NT2/D1 (cell line): ENCODE measurements at regions not wholly inside any gene's neighbourhood (a gene's known extent, or its start where the extent isn't known, plus 50 kb on each side); places are given as distances from the start of the nearest gene placed in this dataset.

Experiments
- DNase-seq: peaks from one replicate; pipeline ENCODE4 v3.0.0-alpha.2; 2011; ENCODE audit warnings: low read depth, low spot score
- H3K27me3 ChIP-seq: 2 replicates; pipeline ENCODE4 v1.6.0; 2011; ENCODE audit warnings: mild to moderate bottlenecking; ENCODE audit not compliant: insufficient read length, insufficient read depth
- H3K36me3 ChIP-seq: 2 replicates; pipeline ENCODE4 v1.6.1; 2011; ENCODE audit warnings: mild to moderate bottlenecking, low read length, mixed read lengths; ENCODE audit not compliant: insufficient read depth, insufficient read length
- H3K4me1 ChIP-seq: 2 replicates; pipeline ENCODE4 v1.5.1; 2011; ENCODE audit not compliant: insufficient read depth, insufficient read length
- H3K4me3 ChIP-seq: 2 replicates; pipeline ENCODE4 v1.5.1; 2011; ENCODE audit warnings: low read depth; ENCODE audit not compliant: insufficient read length
- H3K9ac ChIP-seq: 2 replicates; pipeline ENCODE4 v1.6.0; 2011; ENCODE audit warnings: low read depth; ENCODE audit not compliant: insufficient read length
- H3K9me3 ChIP-seq: 2 replicates; pipeline ENCODE4 v1.5.1; 2011; ENCODE audit warnings: mild to moderate bottlenecking, low read length; ENCODE audit not compliant: insufficient read depth
- SUZ12 ChIP-seq: IDR thresholded peaks from 2 replicates; pipeline ENCODE4 v1.6.1; 2011; ENCODE audit not compliant: insufficient read length, insufficient read depth; ENCODE audit errors: extremely low read depth
- YY1 ChIP-seq: IDR thresholded peaks from 2 replicates; pipeline ENCODE4 v1.6.1; 2011; ENCODE audit not compliant: insufficient read length, insufficient read depth
- ZNF274 ChIP-seq: IDR thresholded peaks from 2 replicates; pipeline ENCODE4 v1.6.1; 2011; ENCODE audit warnings: mild to moderate bottlenecking, low read depth, low read length

- H3K9ac ChIP-seq = no peak overlapping the region
- H3K4me1 ChIP-seq = no peaks in the 10 kb centered on the region
- no peaks in the 10 kb centered on the region for H3K36me3 ChIP-seq
- no peaks in the 10 kb centered on the region for H3K27me3 ChIP-seq
- no peak overlapping the region for H3K4me3 ChIP-seq
- peaks cover 8% of the 10 kb centered on the region; the same call in 1 of the 2 replicates for H3K9me3 ChIP-seq
- no peak for DNase-seq
- TF ChIP-seq ZNF274 (no peak), YY1 (no peak), SUZ12 (no peak)
These were observed 135.9 kb upstream of the CHRM3 start for GRCh38 chr1:239250353-239251035.

GRCh38 chr1:239247285-239247684, 139.1 kb upstream of the CHRM3 start:
- TF ChIP-seq YY1 = no peak
- TF ChIP-seq SUZ12 = no peak
- TF ChIP-seq ZNF274 = no peak
- H3K9me3 ChIP-seq = no peaks in the 10 kb centered on the region
- no peaks in the 10 kb centered on the region for H3K27me3 ChIP-seq
- no peak overlapping the region for H3K4me3 ChIP-seq
- no peaks in the 10 kb centered on the region for H3K4me1 ChIP-seq
- no peaks in the 10 kb centered on the region for H3K36me3 ChIP-seq
- no peak for DNase-seq
- no peak overlapping the region for H3K9ac ChIP-seq

- H3K4me1 ChIP-seq = no peaks in the 10 kb centered on the region
- no peaks in the 10 kb centered on the region for H3K9me3 ChIP-seq
- no peak overlapping the region for H3K9ac ChIP-seq
- H3K27me3 ChIP-seq = no peaks in the 10 kb centered on the region
- no peak overlapping the region for H3K4me3 ChIP-seq
- no peak for DNase-seq
- no peaks in the 10 kb centered on the region for H3K36me3 ChIP-seq
- TF ChIP-seq YY1 (no peak), SUZ12 (no peak), ZNF274 (no peak)
These were observed 142.3 kb upstream of the CHRM3 start for GRCh38 chr1:239244084-239244483.

- peak; percentile 65 for DNase-seq
- no peak overlapping the region for H3K9ac ChIP-seq
- TF ChIP-seq YY1 = no peak
- no peak for TF ChIP-seq ZNF274
- H3K9me3 ChIP-seq = no peaks in the 10 kb centered on the region
- no peaks in the 10 kb centered on the region for H3K36me3 ChIP-seq
- no peaks in the 10 kb centered on the region for H3K4me1 ChIP-seq
- no peaks in the 10 kb centered on the region for H3K27me3 ChIP-seq
- H3K4me3 ChIP-seq = no peak overlapping the region
These were observed 143.4 kb upstream of the CHRM3 start for GRCh38 chr1:239243006-239243405.

- Histone ChIP-seq H3K9me3 (no peaks in the 10 kb centered on the region), H3K36me3 (no peaks in the 10 kb centered on the region), H3K4me3 (no peak overlapping the region), H3K9ac (no peak overlapping the region), H3K27me3 (no peaks in the 10 kb centered on the region), H3K4me1 (no peaks in the 10 kb centered on the region)
- no peak for DNase-seq
- TF ChIP-seq SUZ12 (no peak), ZNF274 (no peak), YY1 (no peak)
These were observed 144.0 kb upstream of the CHRM3 start for GRCh38 chr1:239242404-239242803.

GRCh38 chr1:239240736-239241135, 145.6 kb upstream of the CHRM3 start:
- no peaks in the 10 kb centered on the region for H3K27me3 ChIP-seq
- no peak overlapping the region for H3K4me3 ChIP-seq
- no peaks in the 10 kb centered on the region for H3K4me1 ChIP-seq
- TF ChIP-seq YY1 = no peak
- TF ChIP-seq ZNF274 = no peak
- TF ChIP-seq SUZ12 = no peak
- no peaks in the 10 kb centered on the region for H3K9me3 ChIP-seq
- no peak for DNase-seq
- H3K36me3 ChIP-seq = no peaks in the 10 kb centered on the region
- H3K9ac ChIP-seq = no peak overlapping the region

- Histone ChIP-seq H3K9me3 (no peaks in the 10 kb centered on the region), H3K27me3 (no peaks in the 10 kb centered on the region), H3K9ac (no peak overlapping the region), H3K4me3 (no peak overlapping the region), H3K36me3 (no peaks in the 10 kb centered on the region), H3K4me1 (no peaks in the 10 kb centered on the region)
- TF ChIP-seq SUZ12 = no peak
- no peak for TF ChIP-seq YY1
- TF ChIP-seq ZNF274 = no peak
- no peak for DNase-seq
These were observed 146.8 kb upstream of the CHRM3 start for GRCh38 chr1:239239529-239239928.
